Adipocyte (in vitro differentiated cells): ENCODE measurements at regions not wholly inside any gene's neighbourhood (a gene's known extent, or its start where the extent isn't known, plus 50 kb on each side); places are given as distances from the start of the nearest gene placed in this dataset.

Experiments
- DNase-seq: peaks from one replicate; pipeline ENCODE4 v3.0.0-alpha.2; 2015; ENCODE audit warnings: low read depth
- H3K27me3 ChIP-seq: replicated peaks from 2 replicates; pipeline ENCODE4 v1.7.0; 2013; ENCODE audit warnings: mild to moderate bottlenecking, low read length, moderate library complexity; ENCODE audit not compliant: control insufficient read depth, insufficient read depth
- H3K36me3 ChIP-seq: 2 replicates; pipeline ENCODE4 v1.7.0; 2013; ENCODE audit warnings: low read length, mild to moderate bottlenecking, moderate library complexity; ENCODE audit not compliant: control insufficient read depth, insufficient read depth, severe bottlenecking
- H3K4me1 ChIP-seq: 2 replicates; pipeline ENCODE4 v1.7.0; 2013; ENCODE audit warnings: mild to moderate bottlenecking, low read length, moderate library complexity; ENCODE audit not compliant: control insufficient read depth, insufficient read depth
- H3K4me3 ChIP-seq: 2 replicates; pipeline ENCODE4 v1.7.0; 2013; ENCODE audit warnings: mild to moderate bottlenecking, low read length, moderate library complexity
- H3K9ac ChIP-seq: 2 replicates; pipeline ENCODE4 v1.7.0; 2013; ENCODE audit warnings: mild to moderate bottlenecking, low read length, moderate library complexity
- H3K9me3 ChIP-seq: 2 replicates; pipeline ENCODE4 v1.7.0; 2013; ENCODE audit warnings: mild to moderate bottlenecking, low read length, moderate library complexity; ENCODE audit not compliant: control insufficient read depth

DNA sequence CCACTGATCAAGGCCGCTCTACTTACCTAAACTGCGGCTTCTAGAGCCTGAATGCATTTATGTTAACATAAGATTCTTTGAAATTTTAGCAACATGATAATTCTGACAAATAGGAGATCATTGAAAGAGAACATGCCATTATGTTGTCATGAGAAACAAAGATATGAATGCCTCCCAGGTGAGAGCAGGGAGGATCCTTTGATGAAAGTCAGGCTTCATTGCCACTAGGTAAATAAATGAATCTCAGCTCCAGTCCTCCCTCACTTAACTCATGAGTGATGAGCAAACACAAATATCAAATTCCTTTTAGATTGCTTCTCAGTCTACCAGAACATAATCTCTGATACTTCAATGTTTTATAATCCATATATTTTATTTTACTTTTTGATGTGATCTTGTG is 463.2 kb upstream of the CDH7 start:
- no peak overlapping the region for H3K9ac ChIP-seq
- H3K36me3 ChIP-seq: no peaks in the 10 kb centered on the region
- no peaks in the 10 kb centered on the region for H3K4me1 ChIP-seq
- H3K9me3 ChIP-seq: no peaks in the 10 kb centered on the region
- no peak for DNase-seq
- no peaks in the 10 kb centered on the region for H3K27me3 ChIP-seq
- no peak overlapping the region for H3K4me3 ChIP-seq

DNA sequence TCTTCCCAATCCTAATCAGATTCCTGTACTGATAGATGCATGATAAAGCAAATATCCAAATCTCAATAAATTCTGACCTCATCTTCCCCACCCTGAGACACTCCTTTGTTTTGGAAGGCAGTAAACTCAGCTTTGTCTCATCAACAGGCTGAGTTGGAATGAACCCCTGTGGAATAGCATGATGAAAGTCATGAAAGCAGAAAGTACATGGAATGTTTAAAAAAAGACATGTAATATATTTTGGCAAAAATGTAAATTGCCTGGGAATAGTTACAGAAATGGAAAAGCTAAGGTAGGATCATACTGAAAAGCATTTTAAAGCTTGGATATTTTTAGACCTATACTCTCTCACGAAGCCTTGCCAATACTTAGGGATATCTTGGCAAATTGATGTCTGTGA is 468.7 kb upstream of the CDH7 start:
- Histone ChIP-seq H3K4me3 (no peak overlapping the region), H3K27me3 (no peaks in the 10 kb centered on the region), H3K9me3 (no peaks in the 10 kb centered on the region), H3K9ac (no peak overlapping the region), H3K4me1 (no peaks in the 10 kb centered on the region), H3K36me3 (no peaks in the 10 kb centered on the region)
- no peak for DNase-seq

- Histone ChIP-seq H3K9me3 (no peaks in the 10 kb centered on the region), H3K4me3 (no peak overlapping the region), H3K27me3 (no peaks in the 10 kb centered on the region), H3K4me1 (no peaks in the 10 kb centered on the region), H3K36me3 (no peaks in the 10 kb centered on the region), H3K9ac (no peak overlapping the region)
- no peak for DNase-seq
Measured at GRCh38 chr18:65279668-65280305, 471.0 kb upstream of the CDH7 start.

GRCh38 chr18:65278939-65279667 is 471.7 kb upstream of the CDH7 start:
- Histone ChIP-seq H3K9me3 (no peaks in the 10 kb centered on the region), H3K9ac (no peak overlapping the region), H3K4me1 (no peaks in the 10 kb centered on the region), H3K27me3 (no peaks in the 10 kb centered on the region), H3K36me3 (no peaks in the 10 kb centered on the region), H3K4me3 (no peak overlapping the region)
- no peak for DNase-seq

GRCh38 chr18:65269375-65269774 is 481.4 kb upstream of the CDH7 start:
- Histone ChIP-seq H3K9me3 (no peaks in the 10 kb centered on the region), H3K36me3 (no peaks in the 10 kb centered on the region), H3K27me3 (no peaks in the 10 kb centered on the region), H3K4me3 (no peak overlapping the region), H3K4me1 (peaks cover 2% of the 10 kb centered on the region), H3K9ac (no peak overlapping the region)
- no peak for DNase-seq

- no peak for DNase-seq
- Histone ChIP-seq H3K27me3 (no peaks in the 10 kb centered on the region), H3K4me3 (no peak overlapping the region), H3K36me3 (no peaks in the 10 kb centered on the region), H3K9ac (no peak overlapping the region), H3K4me1 (peaks cover 8% of the 10 kb centered on the region), H3K9me3 (no peaks in the 10 kb centered on the region)
Measured at GRCh38 chr18:65265761-65266160, 485.1 kb upstream of the CDH7 start.

DNA sequence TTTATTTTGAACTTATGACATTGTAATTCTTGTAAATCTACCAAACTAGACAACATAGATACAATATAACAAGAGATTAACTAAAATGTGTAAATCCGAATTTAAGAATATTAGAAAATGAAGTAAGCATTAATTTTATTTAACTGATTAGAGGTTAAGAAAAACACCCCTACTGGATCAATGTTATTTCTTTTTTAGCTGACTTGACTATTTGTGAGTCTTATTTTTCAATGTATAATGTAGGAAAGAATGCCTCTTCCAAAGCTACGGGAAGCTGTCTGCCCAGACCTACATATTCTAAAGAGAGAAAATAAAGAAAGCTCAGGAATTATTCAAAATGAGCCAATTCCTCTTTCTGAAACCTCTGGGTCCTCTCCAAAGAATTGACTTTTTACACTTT is 490.8 kb upstream of the CDH7 start:
- Histone ChIP-seq H3K4me3 (no peak overlapping the region), H3K36me3 (no peaks in the 10 kb centered on the region), H3K9ac (no peak overlapping the region), H3K27me3 (no peaks in the 10 kb centered on the region), H3K9me3 (no peaks in the 10 kb centered on the region), H3K4me1 (peaks cover 8% of the 10 kb centered on the region)
- DNase-seq: no peak

DNA sequence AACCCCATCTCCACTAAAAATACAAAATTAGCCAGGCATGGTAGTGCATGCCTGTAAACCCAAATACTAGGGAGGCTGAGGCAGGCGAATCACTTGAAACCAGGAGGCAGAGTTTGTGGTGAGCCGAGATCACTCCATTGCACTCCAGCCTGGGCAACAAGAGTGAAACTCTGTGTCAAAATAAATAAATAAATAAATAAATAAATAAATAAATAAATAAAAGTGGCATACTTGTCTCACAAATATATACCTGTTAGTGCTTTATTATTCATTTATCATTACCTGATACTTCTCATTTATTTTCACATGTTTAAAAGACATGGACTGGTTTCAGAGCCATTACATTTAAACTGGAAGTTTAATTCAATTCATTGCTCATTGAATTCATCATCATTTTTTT is 491.4 kb upstream of the CDH7 start:
- H3K4me1 ChIP-seq: peaks cover 7% of the 10 kb centered on the region
- no peak overlapping the region for H3K4me3 ChIP-seq
- H3K27me3 ChIP-seq: no peaks in the 10 kb centered on the region
- H3K36me3 ChIP-seq: no peaks in the 10 kb centered on the region
- no peak overlapping the region for H3K9ac ChIP-seq
- H3K9me3 ChIP-seq: no peaks in the 10 kb centered on the region
- DNase-seq: no peak

DNA sequence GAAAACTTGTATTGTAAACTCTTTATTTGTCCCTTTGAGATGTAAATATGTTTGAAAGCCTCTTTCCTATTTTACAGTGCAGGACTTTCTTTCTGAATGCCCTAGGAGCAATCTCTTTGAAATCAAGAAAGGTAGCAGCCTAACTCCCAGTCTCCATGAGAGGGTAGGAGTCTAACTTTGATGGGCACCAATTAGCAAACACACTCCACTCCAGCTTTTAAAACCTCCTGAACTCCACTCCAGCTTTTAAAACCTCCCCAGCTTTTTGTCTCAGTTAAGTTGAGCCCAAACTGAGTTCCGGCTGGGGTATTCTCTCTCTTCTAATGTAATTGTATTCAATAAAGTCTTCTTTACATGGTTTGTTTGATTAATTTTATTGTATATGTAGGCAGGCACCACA is 493.7 kb upstream of the CDH7 start:
- no peak for DNase-seq
- H3K9me3 ChIP-seq: no peaks in the 10 kb centered on the region

GRCh38 chr18:65255417-65255816 is 495.4 kb upstream of the CDH7 start:
- DNase-seq: no peak
- Histone ChIP-seq H3K9me3 (no peaks in the 10 kb centered on the region), H3K27me3 (no peaks in the 10 kb centered on the region), H3K4me1 (no peaks in the 10 kb centered on the region), H3K4me3 (no peak overlapping the region), H3K36me3 (no peaks in the 10 kb centered on the region), H3K9ac (no peak overlapping the region)

More for the DNA sequence above, 493.7 kb upstream of the CDH7 start:
- no peak overlapping the region for H3K9ac ChIP-seq
- H3K4me1 ChIP-seq: no peaks in the 10 kb centered on the region
- H3K27me3 ChIP-seq: no peaks in the 10 kb centered on the region
- H3K36me3 ChIP-seq: no peaks in the 10 kb centered on the region
- no peak overlapping the region for H3K4me3 ChIP-seq

DNA sequence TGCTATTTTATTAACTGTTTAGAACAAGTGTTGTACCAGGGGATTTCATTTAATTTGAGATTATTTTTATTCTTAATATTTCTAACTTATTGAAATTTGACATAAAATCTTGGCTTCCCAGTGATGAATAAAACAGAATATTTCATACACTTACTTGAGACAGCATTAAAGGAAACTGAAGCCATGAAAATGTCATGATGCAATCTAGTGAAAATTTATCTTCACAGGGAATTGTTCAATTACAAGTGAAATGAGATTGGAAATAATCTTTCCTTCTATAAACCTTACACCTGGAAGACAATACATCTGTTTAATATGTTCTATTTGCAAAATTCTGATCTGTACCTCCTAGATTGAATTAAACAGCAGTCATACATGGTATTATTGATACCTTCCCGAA is 511.0 kb upstream of the CDH7 start:
- no peaks in the 10 kb centered on the region for H3K36me3 ChIP-seq
- H3K4me3 ChIP-seq: no peak overlapping the region
- no peak overlapping the region for H3K9ac ChIP-seq
- no peak for DNase-seq
- H3K27me3 ChIP-seq: no peaks in the 10 kb centered on the region
- H3K9me3 ChIP-seq: no peaks in the 10 kb centered on the region
- H3K4me1 ChIP-seq: no peaks in the 10 kb centered on the region
